GM18868 (cell line): ENCODE measurements at regions not wholly inside any gene's neighbourhood (a gene's known extent, or its start where the extent isn't known, plus 50 kb on each side); places are given as distances from the start of the nearest gene placed in this dataset.

Experiments used
- ATAC-seq: cut with Tn5 transposase; IDR thresholded peaks from one replicate; pipeline ENCODE4 v1.9.1; 2021; ENCODE audit warnings: mild to moderate bottlenecking, moderate library complexity; ENCODE audit not compliant: unreplicated experiment

DNA sequence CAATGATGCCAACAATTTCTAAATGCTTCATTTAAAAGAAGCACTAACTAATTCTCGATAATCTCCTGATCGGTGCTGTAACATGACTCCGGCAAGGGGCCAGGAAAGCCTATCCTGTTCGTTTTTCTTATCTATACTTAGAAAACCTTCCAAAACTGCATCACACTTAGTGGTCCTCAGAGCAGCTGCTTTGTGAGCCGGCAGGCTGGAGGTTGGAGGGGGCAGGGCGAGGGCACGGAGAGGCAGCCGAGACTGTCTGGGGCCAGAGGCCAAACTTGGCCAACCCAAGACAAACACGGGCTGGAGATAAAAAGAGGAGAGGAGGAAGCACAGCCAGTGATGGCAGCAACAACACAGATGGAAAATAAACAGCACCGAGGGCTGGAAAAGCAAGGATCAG is 455.7 kb downstream of the BCOR start:
- no peak for ATAC-seq

DNA sequence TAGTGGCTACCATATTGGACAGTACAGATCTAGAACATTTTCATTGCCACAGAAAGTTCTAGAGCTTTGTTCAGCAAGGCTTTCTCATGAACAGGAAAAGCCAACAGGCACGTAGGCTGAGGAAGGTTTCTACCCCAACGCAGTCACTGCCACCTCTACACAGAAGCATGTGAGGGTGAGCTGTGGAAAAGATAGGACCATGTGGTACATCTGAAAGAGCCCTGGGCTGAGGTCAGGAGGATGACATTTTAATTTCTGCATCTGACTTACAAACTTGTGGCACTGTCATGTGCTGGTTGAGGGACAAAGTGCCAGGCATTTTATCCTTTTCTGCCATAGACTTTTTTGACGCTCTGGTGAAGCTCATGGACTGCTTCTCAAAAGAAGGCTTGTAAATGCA is 454.2 kb downstream of the BCOR start:
- ATAC-seq: no peak

DNA sequence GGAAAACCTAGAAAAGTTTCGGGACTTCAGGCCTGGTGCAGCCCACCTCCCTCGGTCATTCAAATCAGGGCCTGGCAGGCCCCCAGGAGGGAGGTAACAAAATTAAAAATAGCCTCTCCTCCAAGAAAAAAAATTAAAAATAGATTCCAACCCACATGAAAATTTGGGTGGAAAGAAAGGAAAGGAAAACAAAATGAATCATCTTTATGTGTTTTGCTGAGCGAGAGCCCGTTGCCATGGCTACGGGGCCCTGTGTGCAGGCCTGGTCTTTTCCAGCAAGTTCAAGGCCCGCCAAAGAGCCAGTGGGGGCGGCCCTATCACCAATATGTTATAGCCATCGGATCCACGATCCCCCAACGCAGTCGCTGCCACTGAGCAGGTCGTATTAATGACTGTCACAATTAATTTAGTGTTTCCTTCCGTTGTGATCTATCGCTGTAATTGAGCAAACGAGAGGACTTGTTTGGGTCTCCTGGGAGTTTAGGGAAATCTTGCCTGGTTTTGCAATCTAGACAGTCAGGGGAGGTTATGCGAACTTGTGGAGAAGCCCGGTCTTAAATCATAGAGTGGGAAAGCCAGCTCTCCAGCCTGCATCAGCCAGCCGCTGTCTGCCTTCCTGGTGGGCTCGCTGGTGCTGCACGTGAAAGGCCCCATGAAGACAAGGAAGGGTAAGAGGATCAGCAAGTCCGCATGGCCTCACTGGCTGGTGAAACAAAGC is 452.4 kb downstream of the BCOR start:
- ATAC-seq: no peak

DNA sequence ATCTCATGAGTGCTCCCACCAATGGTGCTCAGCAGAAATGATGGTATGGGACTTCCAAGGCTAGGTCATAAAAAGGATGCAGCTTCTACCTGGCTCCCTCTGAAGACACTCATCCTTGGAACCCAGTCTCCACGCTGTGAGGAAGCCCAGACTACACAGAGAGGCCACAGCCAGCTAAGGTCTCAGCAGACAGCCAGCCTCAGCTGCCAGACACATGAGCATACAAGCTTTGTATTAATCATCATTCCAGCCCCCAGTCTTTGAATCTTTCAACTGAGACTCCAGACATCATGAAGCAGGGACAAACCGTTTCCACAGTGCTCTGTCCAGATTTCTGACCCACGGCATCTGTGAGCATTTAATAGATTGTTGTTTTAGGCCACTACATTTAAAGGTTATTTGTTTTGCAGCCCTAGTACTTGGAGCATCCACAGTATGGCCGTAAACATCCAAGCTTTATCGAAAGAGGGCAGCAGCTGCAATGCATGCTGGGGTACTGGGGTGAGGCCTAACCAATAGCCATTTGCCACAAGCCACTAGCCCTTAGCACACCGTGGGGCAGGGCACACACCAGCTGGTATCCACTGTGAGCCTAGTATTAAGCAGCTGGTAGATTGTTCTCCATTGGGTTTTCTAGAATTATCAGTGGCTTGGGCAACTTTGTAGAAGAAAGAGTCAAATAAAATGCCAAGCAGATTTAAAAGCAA is 449.1 kb downstream of the BCOR start:
- no peak for ATAC-seq

DNA sequence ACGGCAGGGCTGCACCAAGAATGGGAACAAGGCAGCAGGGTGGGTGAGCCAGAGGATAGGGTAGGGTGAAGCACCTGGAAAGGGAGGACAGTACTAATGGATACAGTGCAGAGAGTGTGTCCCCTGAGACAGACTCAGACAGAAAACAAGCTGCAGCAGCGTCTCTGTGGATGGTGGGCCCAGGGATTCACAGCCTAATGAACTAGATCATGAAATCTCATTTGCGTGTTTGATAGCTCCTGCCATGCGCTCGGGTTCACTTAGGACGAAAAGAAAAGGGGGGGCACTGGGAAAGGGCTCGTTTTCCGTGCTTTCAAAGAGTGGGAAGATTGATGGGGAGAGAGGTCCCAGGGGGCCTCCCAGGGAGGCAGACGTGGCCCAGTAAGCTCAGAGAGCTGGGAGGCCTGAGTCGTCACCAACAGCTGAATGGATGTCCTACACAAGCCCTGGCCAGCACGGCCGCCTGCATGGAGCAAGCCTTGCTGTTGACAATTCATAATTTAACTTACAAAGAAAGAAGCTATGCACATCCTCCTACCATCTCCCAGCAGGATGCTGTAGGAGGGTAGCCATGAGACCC is 446.9 kb downstream of the BCOR start:
- ATAC-seq: no peak

DNA sequence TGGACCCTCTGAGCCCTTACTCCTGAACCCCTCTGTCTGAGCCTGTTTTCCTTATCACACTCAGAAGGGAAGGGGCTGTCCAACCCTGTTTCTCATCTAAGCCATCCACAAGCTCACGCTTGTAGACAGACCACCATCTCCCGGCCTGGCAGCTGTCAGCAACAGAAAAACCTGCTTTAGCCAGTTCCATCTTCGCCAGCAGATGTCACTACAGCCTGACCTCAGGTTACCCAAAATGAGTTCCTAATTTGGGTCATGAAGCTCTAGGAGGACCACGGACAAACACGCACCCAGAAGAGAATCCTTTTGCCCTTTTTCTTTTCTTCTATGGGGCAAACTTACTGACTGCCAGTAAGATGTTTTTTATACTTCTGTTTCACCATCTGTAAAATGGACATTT is 445.4 kb downstream of the BCOR start:
- ATAC-seq: no peak

DNA sequence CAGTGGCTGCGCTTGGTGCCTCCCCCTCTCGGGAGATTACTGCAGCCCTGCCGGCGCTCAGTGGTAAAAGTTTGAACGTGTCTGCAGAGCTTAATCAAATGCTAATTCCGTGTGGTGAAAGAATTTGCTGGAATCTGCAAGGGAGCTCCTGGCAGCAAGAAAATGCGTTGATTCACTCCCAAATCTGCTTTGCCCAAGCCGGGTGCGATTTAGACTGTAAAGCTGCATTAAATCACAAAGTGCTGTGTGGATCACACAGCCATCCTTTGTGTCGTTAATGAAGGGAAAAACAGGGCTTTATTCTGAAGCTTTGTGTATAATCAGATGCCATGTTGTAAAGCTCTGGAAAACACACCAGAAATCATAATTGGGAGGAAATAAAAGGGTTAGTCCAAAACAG is 444.1 kb downstream of the BCOR start:
- ATAC-seq: no peak

DNA sequence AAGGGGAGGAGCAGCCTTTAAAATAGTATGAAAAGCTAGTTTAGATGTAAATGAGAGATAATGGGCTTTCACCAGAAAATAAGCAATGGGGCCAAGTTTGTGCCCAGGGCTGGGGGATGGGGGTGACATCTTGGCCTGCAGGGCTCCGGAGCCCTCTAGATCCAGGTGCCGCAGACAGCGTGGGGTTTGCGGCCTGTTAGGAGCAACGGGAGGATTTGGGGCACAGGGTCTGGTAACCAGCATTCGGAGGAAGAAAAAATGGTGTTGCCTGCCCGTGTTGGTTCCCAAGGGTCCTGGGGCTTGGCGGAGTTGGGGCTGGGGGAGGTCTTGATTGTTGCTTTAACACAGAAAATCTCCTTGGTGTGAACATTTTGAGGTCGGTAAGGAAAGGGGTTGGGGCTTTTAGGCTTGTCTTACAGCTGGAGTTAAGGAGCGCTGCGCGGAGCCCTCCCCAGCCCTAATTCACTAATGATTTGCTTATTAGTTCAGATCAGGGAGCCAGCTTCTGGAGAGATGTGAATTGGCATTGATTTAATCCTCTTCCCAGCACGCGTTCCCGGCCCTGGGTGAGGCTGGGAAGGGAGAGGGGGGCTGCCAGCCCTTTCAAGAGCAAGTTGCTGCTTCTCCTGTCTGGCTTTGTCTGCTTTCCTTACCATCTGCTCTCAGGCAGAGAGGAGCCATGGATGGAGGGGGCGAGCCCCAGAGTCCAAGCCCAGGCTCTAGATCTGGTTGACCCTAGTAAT is 443.4 kb downstream of the BCOR start:
- no peak for ATAC-seq

DNA sequence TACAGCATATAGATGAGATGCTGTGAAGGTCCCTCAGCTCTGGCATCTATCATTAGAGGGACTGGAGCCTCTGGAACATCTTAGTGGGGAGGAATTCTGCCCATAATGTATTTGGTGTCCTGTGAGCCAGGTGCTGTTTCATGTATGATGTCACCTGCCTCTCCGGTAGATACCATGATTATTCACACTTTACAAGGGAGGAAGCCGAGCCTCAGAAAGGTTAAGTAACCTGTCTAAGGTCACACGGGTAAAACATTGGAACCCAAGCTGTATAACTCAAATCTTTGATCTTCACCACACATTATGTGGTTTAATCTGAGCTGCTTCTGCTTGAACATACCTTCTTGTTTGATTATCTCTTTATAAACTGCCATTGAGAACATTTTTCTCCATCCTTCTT is 442.8 kb downstream of the BCOR start:
- no peak for ATAC-seq

DNA sequence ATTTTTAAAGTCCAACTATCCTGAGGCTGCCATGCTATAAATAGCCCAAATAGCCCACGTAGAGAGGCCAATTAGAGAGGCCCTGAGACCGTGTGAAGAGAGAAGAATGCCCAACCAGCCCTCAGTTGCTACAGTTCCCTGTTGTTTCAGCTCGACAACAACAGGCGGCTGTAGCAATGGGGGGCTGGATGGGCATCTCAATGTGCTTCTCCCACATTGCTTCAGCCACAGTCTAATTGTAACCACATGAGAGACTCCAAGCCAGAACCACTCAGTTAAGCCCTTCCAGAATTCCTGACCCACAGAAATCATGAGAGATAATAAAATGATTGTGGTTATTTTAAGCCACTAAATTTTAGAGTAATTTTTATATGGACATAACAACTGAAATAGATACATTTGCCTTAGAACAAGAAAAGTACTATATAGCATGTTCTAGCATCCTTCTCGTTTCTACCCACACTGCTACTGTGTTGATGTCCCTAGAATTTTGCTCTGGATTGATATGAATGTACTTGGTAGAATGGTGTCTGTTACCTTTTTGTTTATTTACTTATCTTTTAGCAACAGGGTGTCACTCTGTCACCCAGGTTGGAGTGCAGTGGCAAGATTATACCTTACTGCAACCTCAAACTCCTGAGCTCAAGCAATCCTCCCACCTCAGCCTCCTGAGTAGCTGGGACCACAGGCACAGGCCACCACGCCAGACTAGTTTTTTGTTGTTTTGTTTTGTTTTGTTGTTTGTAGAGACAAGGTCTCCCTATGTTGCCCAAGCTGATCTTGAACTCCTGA is 436.4 kb downstream of the BCOR start:
- no peak for ATAC-seq

DNA sequence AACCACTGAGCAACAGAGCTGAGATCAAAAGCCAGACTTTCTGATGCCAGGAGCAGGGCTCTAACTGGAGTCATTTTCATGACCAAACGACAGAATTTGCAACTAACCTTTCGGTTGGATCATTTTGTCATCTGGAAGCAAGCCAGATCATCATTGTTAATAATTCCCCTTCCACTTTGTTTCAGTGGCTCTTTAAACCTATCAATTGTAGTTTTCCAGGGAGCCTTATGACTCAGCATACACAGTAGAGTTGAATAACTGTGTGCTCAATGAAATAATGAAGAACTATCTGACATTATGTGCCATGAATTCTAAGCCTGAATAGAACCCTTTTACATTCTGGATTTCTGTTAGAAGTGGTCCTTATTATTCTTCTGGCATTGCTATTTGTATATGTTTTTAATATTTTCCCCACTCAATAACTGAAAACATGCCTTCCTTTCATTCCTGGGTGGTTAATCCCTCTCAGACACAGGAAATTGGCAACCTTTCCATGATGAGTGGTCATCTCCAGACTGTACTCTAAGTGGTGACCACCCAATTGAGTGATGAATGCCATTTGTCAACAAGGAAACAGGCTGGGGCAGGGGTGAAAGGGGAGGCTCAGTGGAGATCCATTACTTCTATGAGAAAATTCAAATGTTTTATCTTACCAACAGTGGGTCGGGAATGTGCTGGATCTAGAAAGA is 431.8 kb downstream of the BCOR start:
- ATAC-seq: no peak

DNA sequence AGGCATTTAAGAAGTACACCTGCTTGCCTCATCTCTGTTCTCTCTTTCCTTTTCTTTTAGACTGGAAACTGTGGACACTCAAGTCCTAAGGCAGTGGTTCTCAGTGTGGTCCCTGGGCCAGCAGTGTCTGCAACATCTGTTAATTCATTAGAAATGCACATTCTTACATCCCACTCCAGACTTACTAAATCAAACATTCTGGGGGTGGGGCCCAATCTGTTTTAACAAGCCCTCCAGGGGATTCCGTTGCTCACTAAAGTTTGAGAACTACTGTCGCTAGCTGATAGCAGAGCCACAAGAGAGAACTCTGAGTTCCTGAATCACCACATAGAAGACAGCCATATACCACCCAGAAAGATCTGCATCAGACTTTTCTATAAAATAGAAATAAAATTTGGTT is 430.6 kb downstream of the BCOR start:
- no peak for ATAC-seq

DNA sequence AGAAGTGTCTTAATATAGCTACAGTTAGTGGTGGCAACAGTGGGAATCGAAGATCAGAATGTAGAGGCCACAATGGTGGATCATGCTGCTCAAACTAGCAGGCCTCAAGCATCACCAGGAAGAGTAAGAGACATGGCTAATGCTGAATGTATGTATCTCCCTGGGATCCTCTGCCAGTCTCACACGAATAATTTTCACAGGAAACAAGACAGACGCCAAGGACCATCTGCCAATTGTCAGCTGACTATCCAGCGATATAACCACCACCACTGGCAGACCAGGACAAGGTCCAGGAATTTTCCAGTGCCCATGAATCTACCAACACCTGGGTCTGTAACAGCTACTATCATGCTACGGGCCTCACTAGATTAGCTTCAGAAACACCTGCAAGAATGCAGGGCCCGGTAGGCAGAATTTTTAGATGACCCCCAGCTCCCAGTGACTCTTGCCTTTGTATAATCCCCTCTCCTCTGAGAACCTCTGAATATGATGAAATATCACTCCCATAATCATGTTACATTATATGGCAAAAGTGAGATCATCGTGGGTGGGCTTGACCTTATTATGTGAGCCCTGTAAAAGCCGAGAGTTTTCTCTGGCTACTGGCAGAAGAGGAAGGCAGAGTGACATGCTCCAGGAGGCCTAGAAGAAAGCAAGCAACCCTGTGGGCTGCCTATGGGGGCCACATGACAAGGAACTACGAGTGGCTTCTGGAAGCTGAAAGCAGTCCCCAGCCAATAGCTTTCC is 429.8 kb downstream of the BCOR start:
- no peak for ATAC-seq

DNA sequence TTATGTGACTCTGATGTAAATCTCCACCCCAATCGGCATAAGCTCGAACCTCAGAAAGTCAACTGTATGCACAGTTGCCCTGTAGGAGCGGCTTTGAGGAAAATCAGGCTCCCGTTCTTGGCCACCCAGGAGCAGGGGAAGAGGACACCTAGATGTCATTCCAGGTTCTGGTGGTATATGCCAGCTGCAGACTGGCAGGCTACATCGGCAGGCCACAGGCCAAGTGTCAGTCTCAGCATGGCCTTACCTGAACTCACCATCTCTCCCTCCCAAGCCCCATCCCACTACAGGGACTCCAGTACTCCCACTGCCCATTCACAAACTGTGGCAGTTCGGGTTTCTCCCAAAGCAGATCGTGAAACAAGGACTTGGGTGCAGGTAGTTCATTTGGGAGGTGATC is 428.1 kb downstream of the BCOR start:
- no peak for ATAC-seq

DNA sequence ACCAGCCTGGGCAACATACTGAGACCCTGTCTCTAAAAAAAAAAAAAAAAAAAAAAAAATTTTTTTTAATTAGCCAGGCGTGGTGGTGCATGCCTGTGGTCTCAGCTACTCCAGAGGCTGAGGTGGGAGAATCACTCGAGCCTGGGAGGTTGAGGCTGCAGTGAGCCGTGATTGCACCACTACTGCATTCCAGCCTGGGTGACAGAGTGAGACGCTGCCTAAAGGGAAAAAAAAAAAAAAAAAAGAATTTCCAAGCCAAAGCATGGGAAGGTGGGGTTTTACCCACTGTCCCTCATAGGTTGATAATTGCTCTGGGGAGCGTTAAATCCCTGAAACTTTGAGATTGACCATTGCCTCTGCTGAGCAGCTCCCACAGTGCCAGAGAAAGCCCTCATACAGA is 427.5 kb downstream of the BCOR start:
- ATAC-seq: no peak

DNA sequence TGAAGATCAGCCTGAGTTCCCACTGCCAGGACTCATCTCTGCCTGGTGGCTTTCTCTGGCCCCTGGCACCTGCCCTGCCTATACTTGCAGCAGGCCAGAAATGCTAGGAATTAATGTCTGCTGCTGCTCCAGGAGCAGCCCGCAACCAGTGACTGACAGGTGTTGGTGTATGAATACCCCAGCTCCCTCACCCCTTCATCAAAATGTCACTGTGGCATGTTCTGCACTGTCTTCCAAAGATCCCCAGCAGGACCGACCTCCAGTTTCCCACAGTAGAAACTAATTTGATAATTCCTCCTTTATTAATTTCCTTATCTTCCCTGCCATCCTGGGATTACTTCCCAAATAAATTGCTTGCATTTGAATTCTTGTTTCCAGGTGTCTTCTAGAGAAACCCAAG is 425.4 kb downstream of the BCOR start:
- no peak for ATAC-seq

DNA sequence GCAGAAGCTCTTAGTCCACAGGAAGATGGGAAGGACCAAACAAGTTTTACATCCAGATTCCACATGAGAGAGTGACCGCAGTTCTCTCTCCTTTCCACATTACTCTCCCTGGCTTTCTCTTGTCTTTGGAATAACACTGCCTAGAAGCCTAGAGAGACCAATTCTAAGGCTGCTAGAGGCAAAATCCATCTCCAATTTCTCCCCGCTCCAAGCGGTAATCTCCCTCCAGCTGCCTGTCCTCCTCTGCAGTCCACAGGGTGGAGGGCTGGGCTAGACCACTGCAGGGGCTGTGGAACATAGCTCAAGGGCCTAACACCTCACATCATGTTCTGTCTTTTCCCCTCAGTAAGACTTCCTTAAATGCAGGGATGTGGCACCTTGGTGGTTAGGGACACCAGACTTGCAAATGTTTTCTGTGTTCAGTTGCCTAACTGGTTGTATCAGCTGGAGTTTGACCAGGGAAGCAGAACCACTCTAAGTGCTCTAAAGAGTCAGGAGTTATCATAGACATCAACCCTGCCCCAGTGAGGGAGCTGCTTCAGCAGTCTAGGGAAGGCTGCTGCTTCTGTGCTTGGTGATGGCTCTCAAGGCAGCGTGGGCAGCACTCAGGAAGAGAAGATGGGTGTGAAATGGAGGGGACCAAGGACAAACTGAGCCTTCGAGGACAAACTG is 423.1 kb downstream of the BCOR start:
- ATAC-seq: no peak

DNA sequence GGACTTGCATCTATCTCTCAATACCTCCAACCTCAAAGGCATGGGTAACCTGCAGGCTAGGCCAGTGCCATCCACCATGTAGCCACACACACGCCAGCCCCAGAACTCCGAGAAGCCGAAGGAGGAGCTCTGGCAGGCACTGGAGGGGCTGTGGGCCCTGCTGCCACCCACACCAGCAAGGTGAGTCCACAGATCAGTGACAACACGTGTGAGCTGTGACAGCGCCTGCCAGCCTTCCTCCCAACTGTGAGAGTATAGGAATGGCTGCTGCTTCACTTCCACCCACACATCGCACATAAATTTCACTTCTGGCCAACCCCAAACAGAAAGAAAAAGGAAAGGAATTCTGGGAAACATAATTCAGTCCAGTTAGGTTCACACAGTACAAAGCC is 422.6 kb downstream of the BCOR start:
- no peak for ATAC-seq

DNA sequence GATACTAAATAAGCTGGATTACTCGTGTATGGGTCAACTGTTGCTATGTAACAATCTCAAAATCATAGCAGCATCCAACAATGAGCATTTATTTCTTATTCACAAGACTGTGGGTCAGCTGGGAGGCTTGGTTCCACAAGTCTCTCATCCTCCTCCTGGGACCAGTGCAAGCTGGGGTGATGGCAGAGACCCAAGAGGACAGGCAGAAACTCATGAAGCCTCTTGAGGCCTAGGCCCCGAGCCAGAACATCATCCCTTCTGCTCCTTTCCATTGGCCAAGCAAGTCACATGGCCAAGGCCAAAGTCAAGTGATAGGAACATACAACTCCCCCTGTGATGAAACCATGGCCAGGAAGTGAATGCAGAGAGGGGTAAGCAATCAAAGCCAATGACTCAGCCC is 422.1 kb downstream of the BCOR start:
- no peak for ATAC-seq
